ENCODE measurements at regions not wholly inside any gene's neighbourhood (a gene's known extent, or its start where the extent isn't known, plus 50 kb on each side); places are given as distances from the start of the nearest gene placed in this dataset.

GRCh38 chr2:34252111-34252510, 653.0 kb upstream of the FAM98A start:
- TF ChIP-seq CTCF (IDR thresholded peaks at IDR 0.05; ENCODE audit: insufficient read depth, low read depth, low read length), result no peak
- no peak for TF ChIP-seq EZH2 (IDR thresholded peaks at IDR 0.05; ENCODE audit: insufficient read depth, low read length)
